Osteoblast (primary cell): ENCODE measurements at regions not wholly inside any gene's neighbourhood (a gene's known extent, or its start where the extent isn't known, plus 50 kb on each side); places are given as distances from the start of the nearest gene placed in this dataset.

ENCODE experiments used
- DNase-seq: peaks from one replicate; pipeline ENCODE4 v3.0.0; 2011; ENCODE audit warnings: low spot score, mixed read lengths; ENCODE audit not compliant: insufficient read length; ENCODE audit errors: missing footprints
- H2AFZ ChIP-seq: 2 replicates; pipeline ENCODE4 v1.6.0; 2011; ENCODE audit warnings: mild to moderate bottlenecking, low read length
- H3K27ac ChIP-seq: 2 replicates; pipeline ENCODE4 v1.5.1; 2011; ENCODE audit warnings: mild to moderate bottlenecking, low read depth, low read length, moderate library complexity
- H3K27me3 ChIP-seq: 2 replicates; pipeline ENCODE4 v1.6.0; 2012; ENCODE audit warnings: mild to moderate bottlenecking, control low read depth, inconsistent platforms, low read length, moderate library complexity; ENCODE audit not compliant: insufficient read depth
- H3K36me3 ChIP-seq: 2 replicates; pipeline ENCODE4 v1.5.1; 2011; ENCODE audit warnings: mild to moderate bottlenecking, low read length, control low read depth, moderate library complexity; ENCODE audit not compliant: insufficient read depth
- H3K4me1 ChIP-seq: 2 replicates; pipeline ENCODE4 v1.5.1; 2011; ENCODE audit warnings: mild to moderate bottlenecking, low read length, control low read depth, moderate library complexity; ENCODE audit not compliant: insufficient read depth
- H3K4me2 ChIP-seq: 2 replicates; pipeline ENCODE4 v1.6.0; 2011; ENCODE audit warnings: mild to moderate bottlenecking, low read length; ENCODE audit not compliant: insufficient read depth
- H3K4me3 ChIP-seq: fragments of 200-600 bp; sonication (generic); 3 replicates; pipeline ENCODE4 v1.5.1; 2012; ENCODE audit warnings: mild to moderate bottlenecking, low read length, inconsistent platforms; ENCODE audit not compliant: insufficient read depth
- H3K79me2 ChIP-seq: 2 replicates; pipeline ENCODE4 v1.6.0; 2012; ENCODE audit warnings: mild to moderate bottlenecking, low read length, control low read depth, inconsistent platforms; ENCODE audit not compliant: insufficient read depth
- H3K9me3 ChIP-seq: 2 replicates; pipeline ENCODE4 v1.5.1; 2011; ENCODE audit warnings: low read depth, low read length, control low read depth
- H4K20me1 ChIP-seq: 2 replicates; pipeline ENCODE4 v1.6.0; 2012; ENCODE audit warnings: mild to moderate bottlenecking, low read length, control low read depth; ENCODE audit not compliant: insufficient read depth
- CTCF ChIP-seq: IDR thresholded peaks from 2 replicates; pipeline ENCODE4 v1.5.1; 2011; ENCODE audit warnings: mild to moderate bottlenecking, low read depth, low read length, moderate library complexity; ENCODE audit errors: extremely low read depth

- Histone ChIP-seq H3K79me2 (no peaks in the 10 kb centered on the region), H4K20me1 (no peaks in the 10 kb centered on the region), H3K9me3 (no peaks in the 10 kb centered on the region), H3K4me2 (no peak overlapping the region), H3K27ac (no peak overlapping the region), H3K27me3 (no peaks in the 10 kb centered on the region), H3K4me1 (no peaks in the 10 kb centered on the region), H3K4me3 (no peak overlapping the region), H3K36me3 (no peaks in the 10 kb centered on the region), H2AFZ (no peak overlapping the region)
- no peak for TF ChIP-seq CTCF
- no peak for DNase-seq
Observed at GRCh38 chr10:121048749-121049148, 197.6 kb downstream of the WDR11 start.

- no peak for TF ChIP-seq CTCF
- Histone ChIP-seq H3K4me2 (no peak overlapping the region), H3K36me3 (no peaks in the 10 kb centered on the region), H3K9me3 (no peaks in the 10 kb centered on the region), H4K20me1 (no peaks in the 10 kb centered on the region), H3K4me3 (no peak overlapping the region), H3K4me1 (no peaks in the 10 kb centered on the region), H3K27me3 (no peaks in the 10 kb centered on the region), H3K27ac (no peak overlapping the region), H2AFZ (no peak overlapping the region), H3K79me2 (no peaks in the 10 kb centered on the region)
- DNase-seq = no peak
Observed at GRCh38 chr10:121049489-121049888, 198.3 kb downstream of the WDR11 start.

- H3K27ac ChIP-seq = no peak overlapping the region
- no peak overlapping the region for H3K4me2 ChIP-seq
- no peak overlapping the region for H2AFZ ChIP-seq
- H3K36me3 ChIP-seq = no peaks in the 10 kb centered on the region
- no peak overlapping the region for H3K4me3 ChIP-seq
- H3K4me1 ChIP-seq = no peaks in the 10 kb centered on the region
- H4K20me1 ChIP-seq = no peaks in the 10 kb centered on the region
- no peaks in the 10 kb centered on the region for H3K9me3 ChIP-seq
- no peak for TF ChIP-seq CTCF
- DNase-seq = no peak
- H3K79me2 ChIP-seq = no peaks in the 10 kb centered on the region
- H3K27me3 ChIP-seq = no peaks in the 10 kb centered on the region
Observed at GRCh38 chr10:121049923-121050322, 198.8 kb downstream of the WDR11 start.

GRCh38 chr10:121051171-121051570 is 200.0 kb downstream of the WDR11 start:
- Histone ChIP-seq H3K4me1 (no peaks in the 10 kb centered on the region), H2AFZ (no peak overlapping the region), H4K20me1 (no peaks in the 10 kb centered on the region), H3K4me3 (no peak overlapping the region), H3K27ac (no peak overlapping the region), H3K79me2 (no peaks in the 10 kb centered on the region), H3K4me2 (no peak overlapping the region), H3K36me3 (no peaks in the 10 kb centered on the region), H3K9me3 (no peaks in the 10 kb centered on the region), H3K27me3 (no peaks in the 10 kb centered on the region)
- TF ChIP-seq CTCF = no peak
- DNase-seq = no peak
